SK-N-SH treated with all-trans-retinoic acid at 6 μM for 48 hours (cell line): ENCODE measurements at regions not wholly inside any gene's neighbourhood (a gene's known extent, or its start where the extent isn't known, plus 50 kb on each side); places are given as distances from the start of the nearest gene placed in this dataset.

Experiments
- BACH2 ChIP-seq: fragments of 250-450 bp; sonication (Bioruptor Pico); IDR thresholded peaks from 2 replicates; pipeline ENCODE4 v1.9.0; 2021; ENCODE audit warnings: mild to moderate bottlenecking, borderline replicate concordance
- GLIS3 ChIP-seq: fragments of 250-450 bp; sonication (Bioruptor Pico); IDR thresholded peaks from 2 replicates; pipeline ENCODE4 v1.5.0; 2020; ENCODE audit warnings: mild to moderate bottlenecking, moderate library complexity
- ISL1 ChIP-seq: fragments of 250-450 bp; sonication (Bioruptor Pico); IDR thresholded peaks from 2 replicates; pipeline ENCODE4 v2.1.2; 2022; ENCODE audit warnings: mild to moderate bottlenecking, moderate library complexity
- RARB ChIP-seq: fragments of 250-450 bp; sonication (Bioruptor Pico); IDR thresholded peaks from 2 replicates; pipeline ENCODE4 v1.8.0; 2021; ENCODE audit warnings: mild to moderate bottlenecking, moderate library complexity
- TOX ChIP-seq: fragments of 250-450 bp; sonication (Bioruptor Pico); IDR thresholded peaks from 2 replicates; pipeline ENCODE4 v1.8.0; 2021; ENCODE audit warnings: mild to moderate bottlenecking, moderate library complexity, borderline replicate concordance
- ZNF8 ChIP-seq: fragments of 450-650 bp; formaldehyde crosslinking; IDR thresholded peaks from 2 replicates; pipeline ENCODE4 v1.5.0; 2020; ENCODE audit warnings: mild to moderate bottlenecking, moderate library complexity

- TF ChIP-seq BACH2 (no peak), RARB (CRISPR knock-in tag) (no peak), ISL1 (CRISPR knock-in tag) (no peak), GLIS3 (CRISPR knock-in tag) (no peak), ZNF8 (no peak), TOX (CRISPR knock-in tag) (no peak)
These were observed 226.9 kb downstream of the GLRX3 start for GRCh38 chr10:130363051-130363450.
